ENCODE measurements at regions not wholly inside any gene's neighbourhood (a gene's known extent, or its start where the extent isn't known, plus 50 kb on each side); places are given as distances from the start of the nearest gene placed in this dataset.
"Not testable (repeated sequence)": the region's sequence is repeated elsewhere in the genome, so short reads cannot be mapped to it uniquely, and the experiment has no call there.

DNA sequence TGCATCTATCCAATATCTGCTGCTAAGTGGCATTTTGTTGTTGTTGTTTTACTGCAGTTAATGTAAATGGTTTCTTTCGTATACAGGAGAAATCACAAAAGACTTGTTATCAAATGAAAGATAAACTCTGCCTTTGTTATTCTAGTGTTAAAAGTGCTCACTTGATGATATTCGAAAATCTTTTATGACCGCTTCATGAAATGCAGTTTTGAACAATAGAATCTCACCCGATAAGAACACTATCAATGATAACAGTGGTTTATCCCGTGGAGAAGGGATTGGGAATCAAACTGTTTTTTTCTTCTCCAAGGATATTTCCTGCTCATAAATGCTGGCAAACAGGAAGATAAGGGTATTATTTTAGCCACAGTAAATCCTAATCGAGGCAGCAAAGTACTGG is 1366.3 kb downstream of the OLFM4 start:
- DNase-seq (ENCODE audit: low read depth), result no peak

DNA sequence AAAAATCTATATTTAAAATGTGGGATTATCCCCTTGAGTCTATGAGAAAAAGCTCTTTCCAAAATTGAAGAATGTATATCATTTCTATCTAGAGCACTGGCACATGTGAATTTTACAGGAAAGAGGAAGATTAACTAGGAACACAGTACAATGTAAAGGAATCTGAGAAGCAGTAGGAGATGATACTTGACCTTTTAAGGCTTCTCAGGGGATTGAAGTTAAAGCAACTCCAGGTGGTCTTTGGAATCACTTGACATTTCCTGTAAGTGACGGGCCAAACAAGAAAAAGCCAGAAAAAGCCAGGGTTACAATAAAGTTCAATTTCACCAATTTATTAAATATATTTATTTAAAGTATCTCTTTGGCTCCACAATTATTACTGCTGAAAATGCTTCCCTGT is 1373.9 kb downstream of the OLFM4 start:
- DNase-seq (ENCODE audit: low read depth), result no peak

DNA sequence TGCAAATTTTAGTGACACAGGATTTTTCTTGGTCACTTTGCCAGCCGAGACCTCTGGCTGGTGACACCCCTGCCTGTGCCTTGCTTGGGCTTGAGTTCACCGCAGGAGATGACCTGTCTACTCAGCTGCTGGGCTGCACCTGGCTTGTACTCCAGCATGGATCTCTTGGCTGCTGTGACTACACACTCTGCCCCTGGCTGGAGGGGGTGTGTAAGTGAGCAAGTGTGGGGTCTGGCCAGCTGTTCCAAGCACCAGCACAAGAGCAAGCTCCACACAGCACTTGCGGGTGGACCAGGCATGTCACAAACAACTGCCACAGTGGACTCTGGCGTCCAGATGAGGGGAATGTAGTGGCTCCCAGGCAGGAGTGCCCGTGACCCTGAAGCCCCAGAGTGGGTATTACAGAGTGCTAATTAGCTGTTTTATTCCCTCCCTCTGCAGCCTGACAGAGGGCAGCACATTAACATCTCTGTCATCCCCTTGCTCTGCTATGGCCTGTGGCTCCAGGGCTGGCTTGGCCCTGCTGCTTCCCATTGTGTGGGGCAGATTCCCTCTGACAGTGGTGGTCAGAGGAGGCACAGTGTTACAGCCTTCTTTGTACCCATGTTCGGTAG is 1387.2 kb downstream of the OLFM4 start:
- DNase-seq (ENCODE audit: low read depth), result no peak

DNA sequence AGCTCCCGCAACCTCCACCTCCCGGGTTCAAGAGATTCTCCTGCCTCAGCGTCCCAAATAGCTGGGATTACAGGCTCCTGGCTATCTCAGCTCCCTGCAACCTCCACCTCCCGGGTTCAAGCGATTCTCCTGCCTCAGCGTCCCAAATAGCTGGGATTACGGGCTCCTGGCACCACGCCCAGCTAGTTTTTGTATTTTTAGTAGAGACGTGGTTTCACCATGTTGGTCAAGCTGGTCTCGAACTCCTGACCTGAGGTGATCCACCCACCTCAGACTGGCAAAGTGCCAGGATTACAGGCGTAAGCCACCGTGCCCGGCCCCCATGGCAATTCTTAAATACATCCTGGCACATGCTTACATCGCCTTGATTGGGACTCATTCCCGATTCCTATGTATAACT is 1394.3 kb downstream of the OLFM4 start:
- not testable (repeated sequence) for DNase-seq (ENCODE audit: low read depth)

DNA sequence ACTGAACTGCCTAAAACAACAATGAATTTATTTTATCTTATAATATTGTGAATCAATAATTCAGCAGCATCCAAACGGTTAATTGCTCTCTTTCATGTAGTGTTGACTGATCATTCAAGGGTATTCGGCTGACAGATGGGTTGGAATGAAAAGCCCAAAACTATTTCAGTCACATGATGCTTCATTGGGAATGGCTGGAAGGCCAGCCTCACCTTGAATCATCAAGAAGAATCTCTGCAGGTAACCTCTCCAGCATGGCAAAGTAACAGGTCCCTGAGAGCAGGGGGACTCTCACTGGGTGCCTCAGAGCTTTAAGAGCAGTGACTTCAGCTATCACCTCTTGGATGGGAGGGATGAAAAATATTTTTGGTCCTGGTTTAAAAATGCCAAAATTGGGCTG is 1395.7 kb downstream of the OLFM4 start:
- DNase-seq (ENCODE audit: low read depth), result no peak

DNA sequence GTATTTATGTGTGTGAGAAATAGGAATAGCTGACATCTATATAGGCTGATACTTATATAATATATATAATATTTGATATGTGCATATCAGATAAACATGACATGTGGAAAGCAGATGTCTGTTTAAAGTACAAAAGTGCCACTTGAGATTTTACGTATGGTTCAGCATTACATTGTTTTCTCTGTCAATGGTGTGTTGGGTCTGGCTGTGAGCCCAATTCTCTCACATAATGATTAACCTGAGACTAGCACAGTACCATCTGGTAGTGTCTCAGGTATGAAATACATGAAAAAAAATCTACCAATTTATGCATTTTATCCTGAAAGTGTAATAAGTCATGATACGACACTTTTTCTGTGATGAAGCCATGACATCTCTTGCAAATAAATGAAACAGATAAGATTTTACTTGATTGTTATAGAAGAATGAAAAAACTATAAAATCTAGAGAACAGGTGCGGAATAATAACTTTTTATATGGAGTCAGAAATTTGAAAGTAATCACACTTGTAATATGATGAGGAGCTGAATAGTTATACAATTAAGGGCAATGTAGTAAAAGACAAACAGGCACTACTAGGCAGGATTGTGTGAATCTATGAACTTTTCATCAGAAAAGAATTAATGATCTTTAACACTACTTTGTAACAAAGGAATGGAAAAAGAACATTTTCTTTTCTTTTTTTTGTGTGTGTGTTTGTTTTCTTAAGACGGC is 1405.0 kb downstream of the OLFM4 start:
- no peak for DNase-seq (ENCODE audit: low read depth)

DNA sequence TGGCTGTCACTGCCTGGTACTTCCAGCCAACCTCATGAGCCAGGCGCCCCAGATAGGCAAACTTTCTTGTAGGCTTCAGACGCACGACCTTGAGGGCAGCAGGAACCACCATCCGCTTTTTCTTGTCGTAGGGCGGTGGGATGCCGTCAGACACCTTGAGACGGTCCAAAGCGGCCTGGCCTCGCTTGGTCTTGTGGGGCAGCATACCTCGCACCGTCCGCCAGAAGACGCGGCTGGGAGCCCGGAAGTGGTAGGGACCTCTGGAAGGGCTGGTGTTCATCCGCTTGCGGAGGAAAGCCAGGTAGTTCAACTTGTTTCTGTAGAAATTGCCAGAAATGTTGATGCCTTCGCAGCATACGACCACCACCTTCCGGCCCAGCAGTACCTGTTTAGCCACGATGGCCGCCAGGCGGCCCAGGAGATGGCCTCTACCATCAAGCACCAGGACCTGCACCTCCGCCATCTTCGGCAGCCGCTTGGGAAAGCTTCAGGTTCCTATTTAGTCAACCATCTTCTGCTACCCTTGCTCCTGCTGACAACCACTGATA is 1412.3 kb downstream of the OLFM4 start:
- not testable (repeated sequence) for DNase-seq (ENCODE audit: low read depth)

DNA sequence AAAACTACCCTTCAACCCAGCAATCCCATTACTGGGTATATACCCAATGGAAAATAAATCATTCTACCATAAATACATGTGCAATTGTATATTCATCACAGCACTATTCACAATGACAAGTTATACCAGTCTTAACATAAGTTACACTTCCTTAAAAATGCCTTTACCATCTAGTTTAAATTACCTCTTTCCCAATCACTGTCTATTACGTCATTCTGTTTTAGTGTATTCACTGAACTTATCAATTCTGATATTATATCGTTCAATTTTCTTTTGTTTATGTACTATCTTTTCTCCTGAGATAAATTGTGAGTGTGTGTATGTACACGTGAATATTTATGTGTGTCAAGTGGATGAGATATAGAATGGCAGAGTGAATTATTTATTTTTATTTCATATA is 1416.8 kb downstream of the OLFM4 start:
- DNase-seq (ENCODE audit: low read depth), result no peak

DNA sequence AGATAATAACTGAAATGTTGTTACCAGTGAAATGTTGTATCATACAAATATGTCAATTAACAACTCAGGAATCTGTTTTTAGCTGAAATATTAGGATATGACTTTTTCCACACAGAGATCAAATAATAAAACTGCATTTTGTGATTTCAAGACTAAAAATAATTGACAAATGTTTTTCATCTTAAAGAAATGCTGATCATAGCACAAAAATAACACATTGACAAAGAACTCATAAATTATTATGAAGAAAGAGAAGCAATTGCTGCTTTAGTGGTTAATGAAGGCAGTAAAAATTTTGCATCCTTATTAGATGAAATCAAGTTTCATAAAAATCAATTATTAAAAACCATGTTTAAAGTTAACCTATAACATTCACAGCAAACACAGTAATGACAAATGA is 1417.3 kb downstream of the OLFM4 start:
- no peak for DNase-seq (ENCODE audit: low read depth)

DNA sequence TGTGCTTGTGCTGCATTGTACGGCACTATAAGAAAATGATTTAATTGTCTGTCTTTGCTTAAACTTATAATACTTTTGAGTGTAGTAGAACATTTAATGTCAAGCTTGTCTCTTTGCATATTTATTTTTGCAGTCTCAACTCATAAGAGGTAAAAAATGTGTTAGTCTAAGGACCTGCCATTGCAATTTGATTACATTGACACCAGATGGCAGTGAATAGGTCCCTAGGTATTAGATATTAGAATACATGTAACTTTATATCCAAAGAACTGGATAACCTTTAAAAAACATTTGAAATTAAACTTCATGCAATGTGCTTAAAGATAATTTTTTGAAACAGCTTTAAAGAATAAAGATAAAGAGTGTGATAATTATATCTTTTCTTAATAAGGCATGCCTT is 1421.3 kb downstream of the OLFM4 start:
- no peak for DNase-seq (ENCODE audit: low read depth)

DNA sequence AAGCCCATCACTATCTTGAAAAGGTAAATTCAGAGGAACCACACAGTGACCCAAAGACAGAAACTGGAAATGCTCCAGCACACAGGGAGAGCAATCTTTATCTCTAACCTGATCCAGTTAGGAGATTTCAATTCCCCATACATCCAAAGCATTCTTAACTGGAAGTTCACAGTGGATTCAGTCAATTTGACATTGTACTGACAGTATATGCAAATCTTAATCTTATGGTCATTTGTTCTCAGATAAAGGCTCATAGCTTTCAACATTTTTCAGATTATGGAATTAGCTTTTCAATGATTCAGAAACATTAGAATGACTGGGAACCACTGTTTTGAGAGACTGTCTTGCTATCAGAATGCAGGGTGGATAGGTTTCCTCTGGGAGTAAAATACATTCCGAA is 1455.6 kb downstream of the OLFM4 start:
- DNase-seq (ENCODE audit: low read depth), result no peak

DNA sequence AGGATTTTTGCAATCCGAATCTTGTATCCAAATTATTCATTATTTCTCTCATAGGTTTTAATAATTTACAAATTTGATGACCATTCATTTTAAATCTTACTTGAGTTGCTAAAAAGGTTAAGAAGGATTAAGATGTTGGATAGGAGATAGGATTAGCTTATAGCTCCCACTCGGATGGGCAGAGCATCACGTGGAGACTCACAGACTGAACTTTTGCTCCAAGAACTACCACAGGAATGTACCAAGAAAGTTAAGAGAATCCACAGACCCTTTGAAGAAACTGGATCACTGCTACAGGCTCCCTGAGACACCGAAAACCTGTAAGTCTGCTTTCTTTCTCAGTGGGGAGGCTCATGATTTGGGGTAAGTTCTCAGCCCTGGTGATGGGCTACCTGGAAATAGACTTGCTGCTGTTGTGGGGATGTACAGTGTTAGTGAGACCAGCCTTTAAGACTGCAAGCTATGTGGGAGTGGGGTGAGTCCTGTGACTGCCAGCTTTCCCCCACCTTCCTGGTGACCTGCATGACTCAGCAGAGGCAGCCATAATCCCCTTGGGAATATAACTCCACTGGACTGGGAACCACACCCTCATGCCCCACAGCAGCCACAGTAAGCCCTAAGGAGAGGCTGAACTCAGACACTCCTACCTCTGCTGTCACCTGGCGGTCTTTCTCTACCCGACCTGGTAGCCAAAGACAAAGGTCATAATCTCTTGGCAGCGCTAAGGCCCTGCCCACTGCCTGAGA is 1458.0 kb downstream of the OLFM4 start:
- no peak for DNase-seq (ENCODE audit: low read depth)

DNA sequence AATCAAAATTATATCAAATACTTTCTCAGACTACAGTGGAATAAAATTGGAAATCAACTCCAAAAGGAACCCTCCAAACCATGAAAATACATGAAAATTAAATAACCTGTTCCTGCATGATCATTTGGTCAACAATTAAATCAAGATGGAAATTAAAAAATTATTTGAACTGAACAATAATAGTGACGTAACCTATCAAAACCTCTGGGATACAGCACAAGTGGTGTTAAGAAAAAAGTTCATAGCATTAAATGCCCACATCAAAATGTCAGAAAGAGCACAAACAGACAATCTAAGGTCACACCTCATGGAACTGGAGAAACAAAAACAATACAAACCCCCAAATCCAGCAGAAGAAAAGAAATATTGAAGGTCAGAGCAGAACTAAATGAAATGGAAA is 1460.7 kb downstream of the OLFM4 start:
- DNase-seq (ENCODE audit: low read depth), result no peak

DNA sequence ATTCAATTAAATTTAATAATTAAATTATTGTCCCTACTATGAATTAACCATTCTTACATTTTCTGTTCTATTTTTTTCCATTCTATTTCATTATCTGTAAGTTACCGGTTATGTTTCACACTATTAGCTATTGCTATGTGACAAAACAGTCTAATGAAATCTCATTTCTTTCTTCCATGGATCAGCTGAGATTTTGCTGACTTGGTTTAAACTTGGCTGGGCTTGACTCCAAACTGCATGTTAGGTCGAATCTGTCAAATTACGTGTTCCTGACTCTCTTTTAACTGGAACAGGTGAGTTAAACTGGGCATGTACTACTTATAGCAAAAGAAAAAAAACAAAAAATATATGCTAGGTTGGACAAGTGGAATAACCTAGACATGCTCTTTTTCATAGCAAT is 1464.4 kb downstream of the OLFM4 start:
- DNase-seq (ENCODE audit: low read depth), result no peak

DNA sequence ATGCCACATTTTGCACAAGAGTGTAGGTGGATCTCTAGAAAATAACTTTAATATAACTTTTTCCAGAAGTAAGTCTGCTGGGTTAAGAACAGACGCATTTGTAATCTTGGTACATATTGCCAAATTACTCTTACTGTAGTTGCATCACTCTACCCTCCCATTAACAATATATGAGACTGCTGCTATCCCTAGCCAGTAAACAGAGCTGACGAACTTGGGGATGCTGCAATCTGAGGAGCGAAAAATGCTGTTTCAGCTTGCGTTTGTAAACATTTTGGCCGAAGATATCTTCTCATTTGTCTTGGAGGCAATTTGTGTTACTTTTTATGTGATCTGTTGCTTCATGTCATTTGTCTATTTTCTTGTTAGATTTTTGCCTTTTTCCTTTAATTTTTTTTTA is 1482.8 kb downstream of the OLFM4 start:
- no peak for DNase-seq (ENCODE audit: low read depth)

DNA sequence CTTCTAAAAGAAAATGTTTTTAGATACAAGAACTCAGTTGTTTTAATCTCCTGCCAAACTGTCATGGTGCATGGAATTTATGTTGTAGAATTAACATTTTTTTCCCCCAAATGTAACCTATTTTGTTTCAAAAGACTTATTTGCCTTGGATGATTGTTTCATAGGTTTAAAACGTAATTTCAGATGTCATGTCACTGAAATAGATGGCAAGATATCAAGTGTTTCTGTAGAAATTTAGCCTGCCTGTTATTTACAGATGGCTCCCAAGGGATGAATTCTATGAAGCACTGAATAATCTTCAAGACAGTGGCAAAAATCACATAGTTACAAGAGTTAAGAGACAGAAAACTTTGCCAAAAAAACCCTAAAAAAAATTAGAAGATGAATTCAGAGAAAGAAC is 1484.6 kb downstream of the OLFM4 start:
- no peak for DNase-seq (ENCODE audit: low read depth)

DNA sequence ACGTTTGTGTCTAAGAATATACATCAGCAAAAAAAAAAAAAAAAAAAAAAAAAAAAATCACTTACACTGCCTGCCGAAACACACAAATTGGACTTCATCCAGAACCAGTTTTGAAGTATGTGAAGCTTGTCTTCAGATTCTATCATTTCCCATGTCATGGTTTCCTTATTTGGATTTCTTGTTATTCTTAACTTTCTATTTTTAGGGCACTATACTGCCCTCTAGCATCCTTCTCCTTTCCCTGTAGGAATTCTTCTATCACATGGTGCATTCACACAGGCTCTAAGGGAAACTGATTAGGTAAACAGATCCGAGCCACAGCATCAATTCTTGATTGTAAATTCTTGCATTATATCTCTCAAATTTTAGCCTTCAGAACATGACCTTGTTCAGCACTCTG is 1507.5 kb downstream of the OLFM4 start:
- DNase-seq (ENCODE audit: low read depth), result no peak

DNA sequence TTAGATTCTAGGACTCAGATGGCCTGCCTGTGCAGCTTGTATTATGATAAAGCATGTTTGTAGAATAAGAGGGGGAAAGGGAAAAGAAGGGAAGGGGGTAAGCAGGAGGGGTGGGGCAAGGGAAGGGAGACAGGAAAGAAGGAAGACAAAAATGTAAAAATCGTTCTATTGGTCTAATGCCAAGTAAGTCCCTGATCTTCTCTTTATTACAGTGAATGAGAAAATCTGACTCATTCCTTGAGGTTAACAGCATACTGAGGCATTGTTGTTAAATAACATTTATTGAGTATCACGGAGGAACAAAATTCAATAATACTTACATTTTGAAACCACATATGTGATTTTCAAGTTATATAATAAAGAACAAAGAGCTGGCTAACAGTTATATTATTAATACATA is 1534.7 kb downstream of the OLFM4 start:
- DNase-seq (ENCODE audit: low read depth), result no peak

DNA sequence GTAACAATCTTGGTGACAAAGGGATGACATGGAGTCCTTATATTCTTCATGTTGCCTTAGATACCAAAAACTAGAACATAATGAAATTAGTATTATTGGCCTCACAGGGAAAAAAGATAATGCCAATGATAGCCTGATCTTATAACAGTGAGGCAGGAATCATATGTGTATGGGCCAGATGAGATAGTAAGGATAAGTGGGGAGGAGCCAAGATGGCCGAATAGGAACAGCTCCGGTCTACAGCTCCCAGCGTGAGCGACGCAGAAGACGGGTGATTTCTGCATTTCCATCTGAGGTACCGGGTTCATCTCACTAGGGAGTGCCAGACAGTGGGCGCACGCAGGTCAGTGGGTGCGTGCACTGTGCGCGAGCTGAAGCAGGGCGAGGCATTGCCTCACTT is 1543.4 kb downstream of the OLFM4 start:
- not testable (repeated sequence) for DNase-seq (ENCODE audit: low read depth)

DNA sequence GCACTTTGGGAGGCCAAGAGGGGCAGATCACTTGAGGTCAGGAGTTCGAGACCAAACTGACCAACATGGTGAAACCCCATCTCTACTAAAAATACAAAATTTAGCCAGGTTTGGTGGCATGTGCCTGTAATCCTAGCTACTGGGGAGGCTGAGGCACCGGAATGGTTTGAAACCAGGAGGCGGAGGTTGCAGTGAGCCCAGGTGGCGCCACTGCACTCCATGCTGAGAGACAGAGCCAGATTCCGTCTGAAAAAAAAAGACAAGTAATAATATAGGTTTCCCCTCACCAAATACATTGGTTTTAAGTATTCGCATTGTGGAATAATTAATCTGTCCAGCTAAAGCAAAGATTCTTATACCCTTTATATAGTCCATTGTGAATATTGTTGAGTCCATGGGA is 1544.6 kb downstream of the OLFM4 start:
- DNase-seq (ENCODE audit: low read depth), result no peak

DNA sequence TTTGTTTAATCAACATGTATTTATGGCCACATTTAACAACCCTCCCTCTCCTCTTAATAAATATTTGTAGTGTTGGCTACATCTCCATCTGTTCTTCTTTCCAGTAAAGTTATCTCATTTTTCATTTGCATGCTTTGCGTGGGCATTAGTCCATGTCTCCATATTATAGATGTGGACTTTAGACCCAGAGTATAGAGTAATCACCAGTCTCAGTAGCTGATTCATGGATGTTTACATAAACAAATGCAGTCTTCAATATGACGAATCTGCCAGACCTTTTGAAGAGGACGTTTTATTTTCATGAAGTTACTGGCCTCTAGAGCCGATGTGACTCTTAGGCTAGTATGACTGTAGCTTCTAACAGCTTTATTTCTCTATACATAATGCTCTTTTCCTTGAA is 1546.2 kb downstream of the OLFM4 start:
- DNase-seq (ENCODE audit: low read depth), result no peak

DNA sequence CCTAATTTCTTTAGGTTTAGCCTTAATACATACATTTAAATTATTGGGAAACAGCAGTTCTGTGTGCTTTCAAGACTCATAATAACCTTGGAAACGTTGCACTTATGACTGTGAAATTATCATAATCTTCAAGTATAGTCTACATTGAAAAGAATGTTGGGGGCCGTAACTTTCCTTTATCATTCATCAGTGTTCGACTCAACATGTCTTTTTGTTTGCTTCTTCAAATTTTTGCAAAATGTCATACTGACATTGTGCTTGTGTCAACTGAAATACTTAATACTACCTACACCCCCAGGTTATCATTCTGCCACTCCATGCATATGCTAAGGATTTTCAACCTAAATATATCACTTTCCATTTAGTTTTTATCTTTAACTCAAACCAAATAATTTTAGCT is 1562.9 kb downstream of the OLFM4 start:
- no peak for DNase-seq (ENCODE audit: low read depth)

DNA sequence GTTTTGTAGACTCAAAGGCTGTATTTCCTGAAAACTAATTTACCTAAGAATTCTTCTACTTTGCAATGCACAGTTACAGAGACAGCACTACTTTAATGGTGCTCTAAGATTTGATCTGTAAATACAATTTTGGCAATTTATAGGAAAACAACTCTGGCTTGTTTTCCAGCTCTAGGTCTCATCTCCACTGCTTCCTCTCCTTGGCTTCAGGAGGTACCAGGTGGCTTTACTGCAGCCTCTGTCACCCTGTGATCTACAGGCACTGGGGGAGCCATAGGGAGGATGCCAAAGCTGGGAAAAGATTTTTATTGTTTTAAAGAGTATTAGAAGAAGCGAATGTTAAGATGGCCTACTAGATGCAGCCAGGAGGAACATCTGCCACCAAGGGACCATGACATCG is 1563.6 kb downstream of the OLFM4 start:
- DNase-seq (ENCODE audit: low read depth), result no peak
